Ovary (tissue), 7 donors: ENCODE measurements at regions not wholly inside any gene's neighbourhood (a gene's known extent, or its start where the extent isn't known, plus 50 kb on each side); places are given as distances from the start of the nearest gene placed in this dataset.

Experiments used
- DNase-seq, 5 donors: peaks; one replicate each; pipeline ENCODE4 v3.0.0-alpha.2; 2019 to 2020
- H3K27ac ChIP-seq, 2 donors: fragments of 200-600 bp; one replicate each; pipeline versions ENCODE4 v1.5.1 to v1.8.0; 2019 to 2022
- H3K27me3 ChIP-seq: fragments of 200-600 bp; one replicate; pipeline ENCODE4 v1.8.0; 2022
- H3K36me3 ChIP-seq: fragments of 200-600 bp; sonication (generic); one replicate; pipeline ENCODE4 v1.5.1; 2019
- H3K4me1 ChIP-seq: one replicate; pipeline ENCODE4 v1.8.1; 2013; ENCODE audit warnings: mild to moderate bottlenecking, moderate library complexity; ENCODE audit not compliant: insufficient read depth
- H3K4me3 ChIP-seq: fragments of 200-600 bp; sonication (generic); one replicate; pipeline ENCODE4 v1.5.1; 2017
- H3K9me3 ChIP-seq, 2 donors: fragments of 200-600 bp in 1 of 2; sonication (generic) in 1 of 2; one replicate each; pipeline versions ENCODE4 v1.5.1 to v1.8.1; 2013 to 2019; ENCODE audit warnings: mild to moderate bottlenecking in 1 of 2, moderate library complexity in 1 of 2
- EP300 ChIP-seq: sonication (generic); formaldehyde crosslinking; IDR thresholded peaks from one replicate; pipeline ENCODE4 v1.6.1; 2017; ENCODE audit warnings: antibody characterized with exemption
- POLR2A ChIP-seq: fragments of 450-650 bp; IDR thresholded peaks from one replicate; pipeline ENCODE4 v1.6.1; 2017; ENCODE audit warnings: antibody characterized with exemption, mild to moderate bottlenecking, moderate library complexity
- WGBS, 3 donors: extraction: QIAGEN DNeasy Blood & Tissue Kit in 1 of 3; methylation state at CpG; one replicate each; pipeline versions ENCODE4 v1.1.5 to v1.1.7; 2013 to 2017; 5-methylcytosine and 5-hydroxymethylcytosine counted together
- intact Hi-C, 4 donors: fragments of 100-400 bp; cut with DNase I; formaldehyde crosslinking; loops; one replicate each; pipeline versions ENCODE4 v1.11.0 to v1.15.1; 2022 to 2023
- TF ChIP-seq, protein P1 (sequence below), 3 donors: fragments of 450-650 bp in 2 of 3; fragments of 200-600 bp in 1 of 3; IDR thresholded peaks; one replicate each; pipeline versions ENCODE4 v1.5.1 to v1.8.0; 2016 to 2022; ENCODE audit warnings: antibody characterized with exemption in 3 of 3, mild to moderate bottlenecking in 1 of 3
- donor health status: DM: no; HTN: no; CAD: no; lungs with moderate emphysema.
- donor health status: DM: no; HTN: no; CAD: no.
- donor health status: Bipolar disorder and iron deficiency.
- donor health status: DM: no; HTN: no; CAD: no.
- donor health status: DM: yes; HTN: yes; CAD: no.

GRCh38 chr6:81485395-81485794 is 267.1 kb downstream of the TENT5A start:
- Histone ChIP-seq H3K36me3 (no peaks in the 10 kb centered on the region), H3K4me3 (no peak overlapping the region), H3K4me1 (no peaks in the 10 kb centered on the region), H3K9me3 (no peaks in the 10 kb centered on the region), H3K27me3 (no peaks in the 10 kb centered on the region), H3K27ac (no peak overlapping the region)
- DNase-seq, result no peak
- TF ChIP-seq, protein P1, sequence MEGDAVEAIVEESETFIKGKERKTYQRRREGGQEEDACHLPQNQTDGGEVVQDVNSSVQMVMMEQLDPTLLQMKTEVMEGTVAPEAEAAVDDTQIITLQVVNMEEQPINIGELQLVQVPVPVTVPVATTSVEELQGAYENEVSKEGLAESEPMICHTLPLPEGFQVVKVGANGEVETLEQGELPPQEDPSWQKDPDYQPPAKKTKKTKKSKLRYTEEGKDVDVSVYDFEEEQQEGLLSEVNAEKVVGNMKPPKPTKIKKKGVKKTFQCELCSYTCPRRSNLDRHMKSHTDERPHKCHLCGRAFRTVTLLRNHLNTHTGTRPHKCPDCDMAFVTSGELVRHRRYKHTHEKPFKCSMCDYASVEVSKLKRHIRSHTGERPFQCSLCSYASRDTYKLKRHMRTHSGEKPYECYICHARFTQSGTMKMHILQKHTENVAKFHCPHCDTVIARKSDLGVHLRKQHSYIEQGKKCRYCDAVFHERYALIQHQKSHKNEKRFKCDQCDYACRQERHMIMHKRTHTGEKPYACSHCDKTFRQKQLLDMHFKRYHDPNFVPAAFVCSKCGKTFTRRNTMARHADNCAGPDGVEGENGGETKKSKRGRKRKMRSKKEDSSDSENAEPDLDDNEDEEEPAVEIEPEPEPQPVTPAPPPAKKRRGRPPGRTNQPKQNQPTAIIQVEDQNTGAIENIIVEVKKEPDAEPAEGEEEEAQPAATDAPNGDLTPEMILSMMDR (IDR thresholded peaks at IDR 0.05), result no peak
- TF ChIP-seq EP300, result no peak
- TF ChIP-seq POLR2A, result no peak
- intact Hi-C loops, result no loop called here

DNA sequence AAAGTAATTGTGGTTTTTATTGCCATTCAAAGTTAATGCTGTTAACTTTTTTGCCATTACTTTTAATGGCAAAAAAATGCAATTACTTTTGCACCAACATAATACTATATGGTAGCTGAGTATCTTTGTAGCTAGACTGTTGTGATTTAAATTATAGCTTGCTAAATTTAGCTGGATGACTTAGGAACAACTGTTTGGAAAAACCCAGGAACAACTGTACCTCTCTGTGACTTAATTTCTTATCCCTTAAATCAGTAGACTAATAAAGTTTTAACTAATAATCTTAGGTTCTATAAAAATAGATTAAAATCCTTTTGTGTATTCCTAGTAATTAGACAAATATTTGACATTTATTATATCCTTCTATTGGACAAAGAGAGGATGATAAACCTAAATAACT is 268.2 kb downstream of the TENT5A start:
- no peak for DNase-seq
- Histone ChIP-seq H3K27me3 (no peaks in the 10 kb centered on the region), H3K36me3 (no peaks in the 10 kb centered on the region), H3K4me3 (no peak overlapping the region), H3K27ac (no peak overlapping the region), H3K4me1 (no peaks in the 10 kb centered on the region), H3K9me3 (no peaks in the 10 kb centered on the region)
- intact Hi-C loops, result no loop called here
- TF ChIP-seq POLR2A (no peak), EP300 (no peak)
- TF ChIP-seq, protein P1 (IDR thresholded peaks at IDR 0.05), result no peak

DNA sequence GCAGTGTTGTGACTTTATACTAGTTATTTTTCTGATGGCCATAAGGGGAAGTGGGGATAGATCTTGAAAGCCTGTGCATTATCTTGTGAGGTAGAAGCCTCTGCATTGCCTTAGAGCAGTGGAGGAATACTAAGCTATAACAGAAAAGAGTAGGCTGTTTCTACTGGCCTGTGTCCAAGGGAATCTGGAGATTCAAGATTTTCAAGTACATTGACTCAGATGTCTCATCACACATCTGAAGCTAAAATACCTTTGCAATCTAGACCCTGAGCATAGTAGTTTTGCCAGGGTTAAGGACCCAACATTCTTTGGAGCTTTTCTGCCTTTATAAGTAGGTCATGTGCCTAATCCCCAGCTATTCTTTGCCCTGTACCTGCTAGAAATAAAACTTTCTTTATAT is 272.3 kb downstream of the TENT5A start:
- Histone ChIP-seq H3K27me3 (no peaks in the 10 kb centered on the region), H3K4me1 (no peaks in the 10 kb centered on the region), H3K9me3 (no peaks in the 10 kb centered on the region), H3K36me3 (no peaks in the 10 kb centered on the region), H3K4me3 (no peak overlapping the region), H3K27ac (no peak overlapping the region)
- TF ChIP-seq EP300, result no peak
- TF ChIP-seq POLR2A, result no peak
- TF ChIP-seq, protein P1 (IDR thresholded peaks at IDR 0.05), result no peak
- intact Hi-C loops, result no loop called here
- DNase-seq, result no peak

DNA sequence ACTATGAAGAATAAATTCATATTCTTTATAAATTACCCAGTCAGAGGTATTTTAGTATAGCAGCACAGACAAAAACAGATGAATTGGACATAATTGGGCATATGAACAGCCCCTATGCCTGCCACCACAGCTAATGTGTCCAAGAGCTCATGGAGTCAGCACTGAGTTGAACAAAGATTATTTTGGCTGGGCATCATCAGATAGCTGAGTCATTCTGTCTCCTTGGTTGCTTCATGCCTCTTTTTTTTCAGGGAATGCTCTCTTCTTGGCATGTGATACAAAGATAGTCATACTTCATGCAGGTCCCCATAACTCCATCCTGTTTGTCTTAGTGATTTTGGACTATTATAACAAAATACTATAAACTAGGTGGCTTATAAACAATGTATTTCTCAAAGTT is 275.6 kb downstream of the TENT5A start:
- DNase-seq, result no peak
- Histone ChIP-seq H3K36me3 (no peaks in the 10 kb centered on the region), H3K27ac (no peak overlapping the region), H3K27me3 (no peaks in the 10 kb centered on the region), H3K4me1 (no peaks in the 10 kb centered on the region), H3K9me3 (no peaks in the 10 kb centered on the region), H3K4me3 (no peak overlapping the region)
- intact Hi-C loops, result no loop called here
- TF ChIP-seq EP300, result no peak
- TF ChIP-seq, protein P1 (IDR thresholded peaks at IDR 0.05), result no peak
- TF ChIP-seq POLR2A, result no peak

- Histone ChIP-seq H3K27ac (no peak overlapping the region), H3K36me3 (no peaks in the 10 kb centered on the region), H3K27me3 (no peaks in the 10 kb centered on the region), H3K4me1 (no peaks in the 10 kb centered on the region), H3K9me3 (no peaks in the 10 kb centered on the region), H3K4me3 (no peak overlapping the region)
- 93 to 94% (median 94%) methylated on average over 2 of the region's 2 CpGs for WGBS, 3 donors
- DNase-seq, result no peak
- intact Hi-C loops, result no loop called here
- TF ChIP-seq, protein P1 (IDR thresholded peaks at IDR 0.05), result no peak
- no peak for TF ChIP-seq POLR2A
- TF ChIP-seq EP300, result no peak
These were observed 276.8 kb downstream of the TENT5A start for GRCh38 chr6:81475646-81476045.
